ENCODE measurements at regions not wholly inside any gene's neighbourhood (a gene's known extent, or its start where the extent isn't known, plus 50 kb on each side); places are given as distances from the start of the nearest gene placed in this dataset.

- Histone ChIP-seq H3K4me3 (ENCODE audit: extremely low read depth, insufficient read depth, low read length, poor library complexity, severe bottlenecking) (no peak overlapping the region), H3K9me3 (ENCODE audit: control insufficient read depth, low read length) (peaks cover 4% of the 10 kb centered on the region), H3K4me1 (ENCODE audit: control insufficient read depth, insufficient read depth, low read length, poor library complexity, severe bottlenecking) (peaks cover 5% of the 10 kb centered on the region), H3K27ac (ENCODE audit: low read depth, low read length, severe bottlenecking) (no peak overlapping the region), H3K36me3 (ENCODE audit: control insufficient read depth, insufficient read depth, low read length) (no peaks in the 10 kb centered on the region)
- WGBS, 2 experiments (ENCODE audit: insufficient coverage in 2 of 2), result 86 to 100% methylated on average over 1 of the region's 1 CpG
Measured at GRCh38 chr13:107360010-107360409, 792.1 kb upstream of the ARGLU1 start.

- WGBS, 2 experiments (ENCODE audit: insufficient coverage in 2 of 2), result no CpG with 5 or more reads among the region's 1 CpG
- Histone ChIP-seq H3K4me3 (ENCODE audit: extremely low read depth, insufficient read depth, low read length, poor library complexity, severe bottlenecking) (no peak overlapping the region), H3K9me3 (ENCODE audit: control insufficient read depth, low read length) (peaks cover 4% of the 10 kb centered on the region), H3K27ac (ENCODE audit: low read depth, low read length, severe bottlenecking) (no peak overlapping the region), H3K4me1 (ENCODE audit: control insufficient read depth, insufficient read depth, low read length, poor library complexity, severe bottlenecking) (peaks cover 4% of the 10 kb centered on the region), H3K36me3 (ENCODE audit: control insufficient read depth, insufficient read depth, low read length) (no peaks in the 10 kb centered on the region)
Measured at GRCh38 chr13:107358866-107359265, 790.9 kb upstream of the ARGLU1 start.

GRCh38 chr13:107351305-107351704, 783.4 kb upstream of the ARGLU1 start:
- WGBS, 2 experiments (ENCODE audit: insufficient coverage in 2 of 2), result 67 to 76% methylated on average over 7 to 8 of the region's 8 CpGs
- H3K27ac ChIP-seq (ENCODE audit: low read depth, low read length, severe bottlenecking), result peak overlapping the region; percentile 65

GRCh38 chr13:107348925-107349324, 781.0 kb upstream of the ARGLU1 start:
- Histone ChIP-seq H3K36me3 (ENCODE audit: control insufficient read depth, insufficient read depth, low read length) (no peaks in the 10 kb centered on the region), H3K4me3 (ENCODE audit: extremely low read depth, insufficient read depth, low read length, poor library complexity, severe bottlenecking) (no peak overlapping the region), H3K9me3 (ENCODE audit: control insufficient read depth, low read length) (no peaks in the 10 kb centered on the region), H3K27ac (ENCODE audit: low read depth, low read length, severe bottlenecking) (no peak overlapping the region), H3K4me1 (ENCODE audit: control insufficient read depth, insufficient read depth, low read length, poor library complexity, severe bottlenecking) (peaks cover 8% of the 10 kb centered on the region)
- WGBS, 2 experiments (ENCODE audit: insufficient coverage in 2 of 2), result 92 to 95% methylated on average over 2 of the region's 2 CpGs

More at GRCh38 chr13:107351305-107351704, 783.4 kb upstream of the ARGLU1 start:
- H3K4me3 ChIP-seq (ENCODE audit: extremely low read depth, insufficient read depth, low read length, poor library complexity, severe bottlenecking), result no peak overlapping the region
- no peaks in the 10 kb centered on the region for H3K36me3 ChIP-seq (ENCODE audit: control insufficient read depth, insufficient read depth, low read length)
- peaks cover 4% of the 10 kb centered on the region for H3K9me3 ChIP-seq (ENCODE audit: control insufficient read depth, low read length)
- peaks cover 8% of the 10 kb centered on the region for H3K4me1 ChIP-seq (ENCODE audit: control insufficient read depth, insufficient read depth, low read length, poor library complexity, severe bottlenecking)

GRCh38 chr13:107348471-107348870, 780.5 kb upstream of the ARGLU1 start:
- Histone ChIP-seq H3K27ac (ENCODE audit: low read depth, low read length, severe bottlenecking) (no peak overlapping the region), H3K36me3 (ENCODE audit: control insufficient read depth, insufficient read depth, low read length) (no peaks in the 10 kb centered on the region), H3K4me3 (ENCODE audit: extremely low read depth, insufficient read depth, low read length, poor library complexity, severe bottlenecking) (no peak overlapping the region), H3K9me3 (ENCODE audit: control insufficient read depth, low read length) (no peaks in the 10 kb centered on the region), H3K4me1 (ENCODE audit: control insufficient read depth, insufficient read depth, low read length, poor library complexity, severe bottlenecking) (peaks cover 8% of the 10 kb centered on the region)
- 60 to 96% methylated on average over 1 to 4 of the region's 6 CpGs for WGBS, 2 experiments (ENCODE audit: insufficient coverage in 2 of 2)

GRCh38 chr13:107347641-107348369, 779.9 kb upstream of the ARGLU1 start:
- H3K27ac ChIP-seq (ENCODE audit: low read depth, low read length, severe bottlenecking), result no peak overlapping the region
- 91 to 92% methylated on average over 7 to 8 of the region's 14 CpGs for WGBS, 2 experiments (ENCODE audit: insufficient coverage in 2 of 2)
- H3K4me1 ChIP-seq (ENCODE audit: control insufficient read depth, insufficient read depth, low read length, poor library complexity, severe bottlenecking), result peaks cover 8% of the 10 kb centered on the region
- H3K4me3 ChIP-seq (ENCODE audit: extremely low read depth, insufficient read depth, low read length, poor library complexity, severe bottlenecking), result no peak overlapping the region
- no peaks in the 10 kb centered on the region for H3K36me3 ChIP-seq (ENCODE audit: control insufficient read depth, insufficient read depth, low read length)
- H3K9me3 ChIP-seq (ENCODE audit: control insufficient read depth, low read length), result no peaks in the 10 kb centered on the region

GRCh38 chr13:107342747-107343146, 774.8 kb upstream of the ARGLU1 start:
- H3K36me3 ChIP-seq (ENCODE audit: control insufficient read depth, insufficient read depth, low read length), result no peaks in the 10 kb centered on the region
- 100% methylated on average over 1 of the region's 3 CpGs; no CpG with 5 or more reads in 1 of the 2 experiments for WGBS, 2 experiments (ENCODE audit: insufficient coverage in 2 of 2)

GRCh38 chr13:107339209-107339608, 771.3 kb upstream of the ARGLU1 start:
- WGBS, 2 experiments (ENCODE audit: insufficient coverage in 2 of 2), result 72 to 86% methylated on average over 2 of the region's 4 CpGs
- Histone ChIP-seq H3K4me3 (ENCODE audit: extremely low read depth, insufficient read depth, low read length, poor library complexity, severe bottlenecking) (no peak overlapping the region), H3K4me1 (ENCODE audit: control insufficient read depth, insufficient read depth, low read length, poor library complexity, severe bottlenecking) (no peaks in the 10 kb centered on the region), H3K36me3 (ENCODE audit: control insufficient read depth, insufficient read depth, low read length) (no peaks in the 10 kb centered on the region), H3K27ac (ENCODE audit: low read depth, low read length, severe bottlenecking) (no peak overlapping the region), H3K9me3 (ENCODE audit: control insufficient read depth, low read length) (no peaks in the 10 kb centered on the region)

More at GRCh38 chr13:107342747-107343146, 774.8 kb upstream of the ARGLU1 start:
- Histone ChIP-seq H3K27ac (ENCODE audit: low read depth, low read length, severe bottlenecking) (no peak overlapping the region), H3K4me1 (ENCODE audit: control insufficient read depth, insufficient read depth, low read length, poor library complexity, severe bottlenecking) (no peaks in the 10 kb centered on the region), H3K4me3 (ENCODE audit: extremely low read depth, insufficient read depth, low read length, poor library complexity, severe bottlenecking) (no peak overlapping the region), H3K9me3 (ENCODE audit: control insufficient read depth, low read length) (no peaks in the 10 kb centered on the region)

GRCh38 chr13:107332188-107332587, 764.3 kb upstream of the ARGLU1 start:
- Histone ChIP-seq H3K4me1 (ENCODE audit: control insufficient read depth, insufficient read depth, low read length, poor library complexity, severe bottlenecking) (no peaks in the 10 kb centered on the region), H3K4me3 (ENCODE audit: extremely low read depth, insufficient read depth, low read length, poor library complexity, severe bottlenecking) (no peak overlapping the region), H3K9me3 (ENCODE audit: control insufficient read depth, low read length) (no peaks in the 10 kb centered on the region), H3K36me3 (ENCODE audit: control insufficient read depth, insufficient read depth, low read length) (no peaks in the 10 kb centered on the region), H3K27ac (ENCODE audit: low read depth, low read length, severe bottlenecking) (no peak overlapping the region)
- 82 to 94% methylated on average over 2 to 3 of the region's 4 CpGs for WGBS, 2 experiments (ENCODE audit: insufficient coverage in 2 of 2)

- Histone ChIP-seq H3K36me3 (ENCODE audit: control insufficient read depth, insufficient read depth, low read length) (no peaks in the 10 kb centered on the region), H3K9me3 (ENCODE audit: control insufficient read depth, low read length) (no peaks in the 10 kb centered on the region), H3K27ac (ENCODE audit: low read depth, low read length, severe bottlenecking) (no peak overlapping the region), H3K4me3 (ENCODE audit: extremely low read depth, insufficient read depth, low read length, poor library complexity, severe bottlenecking) (no peak overlapping the region), H3K4me1 (ENCODE audit: control insufficient read depth, insufficient read depth, low read length, poor library complexity, severe bottlenecking) (no peaks in the 10 kb centered on the region)
- 90% methylated on average over 2 of the region's 5 CpGs; no CpG with 5 or more reads in 1 of the 2 experiments for WGBS, 2 experiments (ENCODE audit: insufficient coverage in 2 of 2)
Measured at GRCh38 chr13:107331359-107331758, 763.4 kb upstream of the ARGLU1 start.

- Histone ChIP-seq H3K27ac (ENCODE audit: low read depth, low read length, severe bottlenecking) (no peak overlapping the region), H3K4me1 (ENCODE audit: control insufficient read depth, insufficient read depth, low read length, poor library complexity, severe bottlenecking) (no peaks in the 10 kb centered on the region), H3K9me3 (ENCODE audit: control insufficient read depth, low read length) (no peaks in the 10 kb centered on the region), H3K36me3 (ENCODE audit: control insufficient read depth, insufficient read depth, low read length) (no peaks in the 10 kb centered on the region), H3K4me3 (ENCODE audit: extremely low read depth, insufficient read depth, low read length, poor library complexity, severe bottlenecking) (no peak overlapping the region)
- no CpG with 5 or more reads among the region's 3 CpGs for WGBS, 2 experiments (ENCODE audit: insufficient coverage in 2 of 2)
Measured at GRCh38 chr13:107330484-107330883, 762.5 kb upstream of the ARGLU1 start.

All from mesodermal cell (in vitro differentiated cells).